Endothelial cell of umbilical vein (primary cell): ENCODE measurements at regions not wholly inside any gene's neighbourhood (a gene's known extent, or its start where the extent isn't known, plus 50 kb on each side); places are given as distances from the start of the nearest gene placed in this dataset.

Experiments used
- EZH2 ChIP-seq: IDR thresholded peaks from 2 replicates; pipeline ENCODE4 v1.6.1; 2012; ENCODE audit warnings: borderline replicate concordance, low read depth, mild to moderate bottlenecking, moderate library complexity, low read length, inconsistent platforms; ENCODE audit not compliant: severe bottlenecking
- FOS ChIP-seq: IDR thresholded peaks from 2 replicates; pipeline ENCODE4 v1.6.1; 2011; ENCODE audit warnings: mild to moderate bottlenecking, low read length, moderate library complexity, borderline replicate concordance; ENCODE audit not compliant: insufficient read depth
- GATA2 ChIP-seq: IDR thresholded peaks from 2 replicates; pipeline ENCODE4 v1.7.0; 2011; ENCODE audit warnings: low read depth, mild to moderate bottlenecking, moderate library complexity, mixed read lengths, low read length; ENCODE audit not compliant: insufficient read length, insufficient read depth
- JUN ChIP-seq: IDR thresholded peaks from 2 replicates; pipeline ENCODE4 v1.6.1; 2011; ENCODE audit warnings: borderline replicate concordance, low read depth; ENCODE audit not compliant: insufficient read length, insufficient read depth
- MYC ChIP-seq: IDR thresholded peaks from one replicate; pipeline ENCODE4 v1.6.1; 2011; ENCODE audit warnings: mild to moderate bottlenecking, low read depth, low read length
- POLR2A ChIP-seq: IDR thresholded peaks from 2 replicates; pipeline ENCODE4 v1.6.1; 2012; ENCODE audit warnings: low read depth, mild to moderate bottlenecking, control low read depth, low read length
- POLR2AphosphoS5 ChIP-seq: IDR thresholded peaks from 2 replicates; pipeline ENCODE4 v1.6.1; 2012; ENCODE audit warnings: low read depth, mild to moderate bottlenecking, control low read depth, low read length, moderate library complexity; ENCODE audit not compliant: insufficient read depth
- TF ChIP-seq, protein P1 (sequence below), 2 donors: IDR thresholded peaks; 1 replicate in 1 of 2; 2 replicates in 1 of 2; pipeline ENCODE4 v1.5.1; 2011; ENCODE audit warnings: low read length in 2 of 2, mild to moderate bottlenecking in 2 of 2, moderate library complexity in 2 of 2, control low read depth in 1 of 2, inconsistent platforms in 1 of 2, low read depth in 1 of 2; ENCODE audit not compliant: insufficient read depth in 1 of 2; ENCODE audit errors: extremely low read depth in 1 of 2
- TF ChIP-seq, protein P2 (sequence below): IDR thresholded peaks from 2 replicates; pipeline ENCODE4 v1.6.1; 2011; ENCODE audit not compliant: insufficient read depth, insufficient read length

DNA sequence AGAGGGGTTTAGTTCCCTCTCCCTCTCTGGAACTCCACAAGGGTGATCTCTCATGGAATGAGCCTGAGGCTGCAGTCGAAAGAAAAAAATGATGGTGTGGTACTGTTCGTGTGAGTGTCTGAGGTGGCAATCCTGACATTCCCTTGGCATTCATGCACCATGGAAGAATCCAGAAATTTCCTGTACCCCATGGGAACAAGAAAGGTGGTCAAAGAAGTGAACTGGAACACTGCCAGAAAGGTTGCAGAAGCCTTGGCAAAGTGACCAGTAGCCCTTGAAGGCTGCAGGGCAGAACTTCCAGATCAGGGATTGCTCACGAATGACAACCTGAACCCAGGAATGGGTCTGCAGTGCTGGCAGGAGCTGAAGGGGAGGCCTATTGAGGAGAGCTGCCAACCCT, 394.7 kb downstream of the CD83 start:
- TF ChIP-seq, protein P1, sequence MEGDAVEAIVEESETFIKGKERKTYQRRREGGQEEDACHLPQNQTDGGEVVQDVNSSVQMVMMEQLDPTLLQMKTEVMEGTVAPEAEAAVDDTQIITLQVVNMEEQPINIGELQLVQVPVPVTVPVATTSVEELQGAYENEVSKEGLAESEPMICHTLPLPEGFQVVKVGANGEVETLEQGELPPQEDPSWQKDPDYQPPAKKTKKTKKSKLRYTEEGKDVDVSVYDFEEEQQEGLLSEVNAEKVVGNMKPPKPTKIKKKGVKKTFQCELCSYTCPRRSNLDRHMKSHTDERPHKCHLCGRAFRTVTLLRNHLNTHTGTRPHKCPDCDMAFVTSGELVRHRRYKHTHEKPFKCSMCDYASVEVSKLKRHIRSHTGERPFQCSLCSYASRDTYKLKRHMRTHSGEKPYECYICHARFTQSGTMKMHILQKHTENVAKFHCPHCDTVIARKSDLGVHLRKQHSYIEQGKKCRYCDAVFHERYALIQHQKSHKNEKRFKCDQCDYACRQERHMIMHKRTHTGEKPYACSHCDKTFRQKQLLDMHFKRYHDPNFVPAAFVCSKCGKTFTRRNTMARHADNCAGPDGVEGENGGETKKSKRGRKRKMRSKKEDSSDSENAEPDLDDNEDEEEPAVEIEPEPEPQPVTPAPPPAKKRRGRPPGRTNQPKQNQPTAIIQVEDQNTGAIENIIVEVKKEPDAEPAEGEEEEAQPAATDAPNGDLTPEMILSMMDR (IDR thresholded peaks at IDR 0.05; ENCODE audit: extremely low read depth in 1 of 2, insufficient read depth in 1 of 2, low read depth in 1 of 2, low read length in 2 of 2), result no peak
- TF ChIP-seq EZH2, result no peak
- TF ChIP-seq POLR2A, result no peak
- no peak for TF ChIP-seq MYC
- no peak for TF ChIP-seq POLR2AphosphoS5
- TF ChIP-seq, protein P2, sequence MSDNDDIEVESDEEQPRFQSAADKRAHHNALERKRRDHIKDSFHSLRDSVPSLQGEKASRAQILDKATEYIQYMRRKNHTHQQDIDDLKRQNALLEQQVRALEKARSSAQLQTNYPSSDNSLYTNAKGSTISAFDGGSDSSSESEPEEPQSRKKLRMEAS, result no peak
- TF ChIP-seq FOS, result no peak
- no peak for TF ChIP-seq JUN
- no peak for TF ChIP-seq GATA2
